Renal pelvis (tissue), 1 donor: ENCODE measurements at regions not wholly inside any gene's neighbourhood (a gene's known extent, or its start where the extent isn't known, plus 50 kb on each side); places are given as distances from the start of the nearest gene placed in this dataset.
"Not testable (repeated sequence)": the region's sequence is repeated elsewhere in the genome, so short reads cannot be mapped to it uniquely, and the experiment has no call there.

Experiments used
- DNase-seq: peaks from one replicate; pipeline ENCODE4 v3.0.0-alpha.2; 2013

DNA sequence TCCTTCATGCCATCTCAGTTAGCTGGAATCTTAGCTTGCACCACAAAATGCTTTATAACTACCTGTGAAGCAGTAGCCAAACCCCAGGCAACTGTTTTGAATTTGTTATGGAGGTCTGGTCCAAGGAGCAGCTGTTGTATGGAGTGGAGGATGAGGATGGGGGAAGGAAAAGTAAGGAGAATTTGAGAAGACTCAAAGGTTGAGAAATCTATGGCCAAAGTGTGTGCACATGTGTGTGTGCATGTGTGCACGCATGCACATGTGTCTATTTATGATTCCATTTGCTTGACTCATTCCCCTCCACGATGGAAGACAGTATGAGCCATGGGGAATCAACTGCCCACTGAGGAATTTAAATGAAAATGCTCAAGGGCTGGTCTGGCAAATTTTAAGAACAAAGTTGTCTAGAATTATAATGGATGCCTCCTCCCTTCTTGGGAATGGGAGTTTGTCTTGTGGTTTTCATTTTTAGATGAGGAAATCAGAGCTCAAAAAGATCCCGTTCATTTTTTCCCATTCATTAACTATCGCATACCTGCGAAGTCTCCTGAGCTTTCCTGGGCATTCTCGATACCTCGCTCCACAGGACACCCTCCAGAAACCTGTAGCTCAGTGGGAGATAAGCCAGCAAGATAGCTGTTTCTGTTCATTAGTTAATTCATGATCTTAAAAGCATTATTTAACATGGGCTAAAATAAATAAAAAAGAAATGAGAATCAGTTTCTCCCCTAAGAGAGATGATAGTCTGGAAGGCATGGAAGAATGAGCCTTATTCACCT, 152.3 kb upstream of the NEDD9 start:
- no peak for DNase-seq

DNA sequence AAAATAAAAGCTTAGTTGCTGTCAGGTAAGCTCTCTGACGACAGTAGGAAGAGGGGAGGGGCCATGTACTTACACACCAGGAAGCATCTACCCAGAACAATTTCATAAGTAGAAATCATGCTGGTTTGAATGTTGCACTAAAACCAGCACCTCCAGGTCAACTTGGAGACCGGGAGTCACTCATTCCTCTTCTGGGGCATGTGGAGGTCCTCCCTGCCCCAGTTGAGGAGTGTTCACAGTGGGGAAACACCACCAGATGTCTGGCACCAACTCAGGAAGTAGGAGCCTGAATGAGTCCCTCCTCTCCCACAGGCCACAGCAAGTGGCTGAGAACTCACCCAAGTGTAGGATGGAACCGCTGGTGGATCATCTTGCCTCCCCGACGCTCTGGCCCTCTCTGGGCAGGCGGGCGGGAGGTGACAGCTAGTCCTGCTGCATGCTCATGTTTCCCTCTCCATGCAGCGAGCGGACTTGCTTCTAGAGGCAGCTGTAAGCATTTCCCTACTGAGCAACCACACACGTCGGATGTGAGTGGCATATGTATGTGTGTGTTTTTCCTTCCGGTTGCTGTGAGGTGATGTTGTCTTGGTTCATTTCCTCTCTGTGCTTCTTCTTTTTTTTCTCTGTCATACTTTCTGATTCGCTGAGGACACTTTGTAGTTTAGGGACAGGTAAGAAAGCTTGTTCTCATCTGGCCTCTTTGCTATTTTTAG, 149.5 kb upstream of the NEDD9 start:
- DNase-seq = no peak

DNA sequence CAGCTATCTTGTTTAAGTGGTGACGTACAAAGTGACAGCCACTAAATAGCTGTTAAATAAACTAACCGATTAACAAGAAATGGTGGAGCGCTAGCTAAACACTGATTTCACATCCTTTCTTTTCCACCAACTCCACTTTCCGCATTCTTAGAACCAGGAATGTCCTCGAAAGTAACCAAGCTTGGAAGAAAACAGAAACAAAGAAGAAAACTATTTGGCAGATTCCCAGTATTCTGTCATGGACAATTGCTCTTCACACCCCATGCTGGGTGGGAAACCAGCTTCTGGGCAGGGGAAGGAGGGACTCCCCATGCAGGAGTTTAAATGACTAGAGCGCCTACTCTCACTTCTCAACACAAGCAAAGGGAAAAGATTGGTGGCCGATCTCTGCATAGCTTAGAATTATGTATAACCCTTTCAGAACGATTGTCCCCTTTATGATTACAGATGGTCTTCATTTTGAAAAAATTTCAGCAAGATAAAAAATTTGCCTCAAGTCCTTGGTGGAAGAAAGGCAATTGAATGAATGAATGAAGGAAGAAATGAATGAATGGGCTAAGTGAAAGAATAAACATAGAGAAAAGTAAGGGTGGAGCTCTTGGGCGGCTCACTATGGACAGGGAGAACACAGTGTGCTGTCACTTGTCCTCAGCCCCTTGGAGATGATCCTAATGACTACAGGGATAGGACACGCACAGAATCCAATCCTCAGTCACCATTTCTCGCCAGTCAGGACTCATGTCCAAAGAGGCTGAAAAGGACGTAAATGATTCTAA, 148.7 kb upstream of the NEDD9 start:
- DNase-seq = no peak

DNA sequence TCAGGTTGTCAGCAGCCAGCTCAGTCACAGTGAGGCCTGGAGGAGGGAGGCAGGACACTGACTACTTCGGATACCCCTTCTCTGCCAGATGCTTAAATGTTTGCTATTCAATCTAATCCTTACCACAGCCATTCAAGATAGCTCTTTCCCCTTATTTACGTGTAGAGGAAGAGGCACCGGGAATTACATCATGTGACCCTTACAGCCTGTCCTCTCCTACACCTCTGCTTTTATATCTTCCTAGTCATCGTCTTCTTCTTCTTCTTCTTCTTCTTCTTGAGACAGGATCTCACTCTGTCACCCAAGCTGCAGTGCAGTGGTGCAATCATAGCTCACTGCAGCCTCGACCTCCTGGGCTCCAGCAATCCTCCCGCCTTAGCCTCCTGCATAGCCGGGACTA, 148.1 kb upstream of the NEDD9 start:
- no peak for DNase-seq

DNA sequence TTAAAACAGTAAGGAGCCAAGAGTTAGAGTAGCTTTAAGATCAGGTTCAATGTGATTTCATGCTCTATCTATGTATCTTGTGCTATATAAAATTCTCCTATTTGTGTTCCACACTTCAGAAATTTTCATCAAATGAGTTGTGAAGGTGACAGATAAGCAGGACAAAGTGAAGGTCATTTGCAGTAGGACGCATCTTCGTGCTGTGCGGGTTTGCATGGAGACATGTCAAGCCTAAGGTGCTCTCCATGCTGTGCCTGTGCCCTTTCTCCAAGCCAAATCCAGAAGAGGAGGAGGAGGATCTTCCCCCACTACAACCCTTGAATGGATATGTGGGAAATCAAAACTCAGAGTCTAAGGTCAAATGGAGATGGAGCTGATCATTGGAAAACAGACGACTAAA, 147.3 kb upstream of the NEDD9 start:
- DNase-seq = no peak

DNA sequence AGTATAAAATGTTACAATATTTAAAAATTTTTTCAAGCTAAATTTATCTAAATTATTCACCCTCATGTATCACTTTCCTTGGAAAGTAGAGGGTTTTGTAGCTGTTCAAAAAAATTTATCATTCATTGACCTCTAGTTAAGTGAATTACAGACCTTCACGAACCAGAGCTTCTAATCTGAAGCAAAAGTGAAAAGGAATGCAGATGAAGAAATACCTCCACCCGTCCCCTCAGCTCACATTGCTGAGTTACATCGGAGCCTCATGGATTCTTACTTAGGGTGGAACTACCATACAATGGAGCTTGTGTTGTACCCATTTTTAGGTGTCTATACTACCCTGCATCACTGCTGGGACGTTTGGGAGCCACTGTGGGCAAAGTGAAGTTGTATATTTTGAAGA, 146.2 kb upstream of the NEDD9 start:
- no peak for DNase-seq

DNA sequence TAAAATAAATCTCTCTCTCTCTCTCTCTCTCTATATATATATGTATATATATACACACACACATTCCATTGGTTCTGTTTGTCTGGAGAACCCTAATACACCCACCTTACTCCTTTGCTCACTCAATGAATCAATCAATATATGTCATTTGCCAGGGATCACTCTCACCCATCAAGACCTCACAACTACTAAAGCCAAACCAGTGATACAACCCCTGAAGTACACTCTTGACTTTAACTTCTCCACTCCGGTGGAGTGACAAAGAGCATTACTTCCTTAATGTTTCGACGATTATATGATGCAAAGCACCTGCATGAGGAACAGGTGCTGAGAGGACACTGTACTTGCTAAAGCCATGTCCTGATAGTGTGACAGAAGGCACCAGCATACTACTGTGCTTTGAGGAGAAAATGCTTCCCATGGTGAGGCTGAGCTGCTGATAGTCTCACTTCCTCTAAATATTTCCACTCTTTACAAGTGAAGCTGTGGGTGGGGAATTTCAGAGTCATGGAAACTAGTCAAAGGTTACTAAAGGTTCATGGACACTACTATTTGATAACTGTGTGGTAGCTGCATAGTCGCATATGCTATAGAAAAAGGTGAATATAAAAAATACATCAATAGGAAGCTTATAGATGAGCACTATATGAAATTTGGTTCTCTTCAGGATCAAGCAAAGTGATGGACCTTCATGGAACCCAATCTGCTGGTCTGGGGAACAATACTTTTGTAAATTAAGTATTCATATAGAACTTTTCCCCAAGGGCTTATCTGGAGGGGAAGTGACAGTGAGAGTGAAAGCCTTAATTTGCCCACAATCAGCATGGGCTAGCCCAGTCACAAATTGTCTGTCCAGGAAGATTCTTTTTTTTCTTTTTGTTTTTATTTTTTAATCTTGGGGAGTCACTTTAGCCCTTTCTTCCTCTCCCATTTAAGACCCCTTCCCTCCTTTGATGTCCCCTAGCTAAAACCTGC, 141.9 kb upstream of the NEDD9 start:
- no peak for DNase-seq

DNA sequence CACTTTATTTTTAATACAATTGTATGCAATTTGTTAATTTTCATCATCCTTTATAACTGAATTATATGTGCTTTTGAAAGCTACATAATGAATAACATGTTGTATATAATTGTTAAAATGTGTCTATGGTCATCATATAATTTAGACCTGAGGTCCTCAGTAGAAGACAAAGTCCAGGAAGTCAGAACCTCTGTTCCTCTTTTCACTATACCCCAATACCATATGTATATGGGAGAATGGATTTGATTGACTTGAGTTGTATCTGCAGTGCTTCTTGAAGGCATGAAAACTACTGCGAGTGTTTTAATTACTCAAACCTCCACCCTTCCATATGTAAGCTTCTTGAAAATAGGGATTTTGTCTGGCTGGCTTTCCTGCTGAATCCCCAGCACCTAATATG, 140.7 kb upstream of the NEDD9 start:
- no peak for DNase-seq

DNA sequence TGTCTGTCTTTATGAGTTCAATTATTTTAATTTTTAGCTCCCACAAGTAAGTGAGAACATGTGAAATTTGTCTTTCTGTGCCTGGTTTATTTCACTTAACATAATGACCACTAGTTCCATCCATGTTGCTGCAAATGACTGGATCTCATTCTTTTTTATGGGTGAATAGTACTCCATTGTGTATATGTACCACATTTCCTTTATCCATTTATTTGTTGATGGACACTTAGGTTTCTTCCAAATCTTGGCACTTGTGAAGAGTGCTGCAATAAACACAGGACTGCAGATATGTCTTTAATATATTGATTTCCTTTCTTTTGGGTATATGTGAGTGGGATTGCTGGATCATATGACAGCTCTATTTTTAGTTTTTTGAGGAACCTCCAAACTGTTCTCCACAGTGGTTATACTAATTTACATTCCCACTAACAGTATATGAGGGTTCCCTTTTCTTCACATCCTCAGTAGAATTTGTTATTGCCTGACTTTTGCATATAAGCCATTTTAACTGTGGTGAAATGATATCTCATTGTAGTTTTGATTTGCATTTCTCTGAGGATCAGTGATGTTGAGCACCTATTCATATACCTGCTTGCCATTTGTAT, 139.8 kb upstream of the NEDD9 start:
- not testable (repeated sequence) for DNase-seq

DNA sequence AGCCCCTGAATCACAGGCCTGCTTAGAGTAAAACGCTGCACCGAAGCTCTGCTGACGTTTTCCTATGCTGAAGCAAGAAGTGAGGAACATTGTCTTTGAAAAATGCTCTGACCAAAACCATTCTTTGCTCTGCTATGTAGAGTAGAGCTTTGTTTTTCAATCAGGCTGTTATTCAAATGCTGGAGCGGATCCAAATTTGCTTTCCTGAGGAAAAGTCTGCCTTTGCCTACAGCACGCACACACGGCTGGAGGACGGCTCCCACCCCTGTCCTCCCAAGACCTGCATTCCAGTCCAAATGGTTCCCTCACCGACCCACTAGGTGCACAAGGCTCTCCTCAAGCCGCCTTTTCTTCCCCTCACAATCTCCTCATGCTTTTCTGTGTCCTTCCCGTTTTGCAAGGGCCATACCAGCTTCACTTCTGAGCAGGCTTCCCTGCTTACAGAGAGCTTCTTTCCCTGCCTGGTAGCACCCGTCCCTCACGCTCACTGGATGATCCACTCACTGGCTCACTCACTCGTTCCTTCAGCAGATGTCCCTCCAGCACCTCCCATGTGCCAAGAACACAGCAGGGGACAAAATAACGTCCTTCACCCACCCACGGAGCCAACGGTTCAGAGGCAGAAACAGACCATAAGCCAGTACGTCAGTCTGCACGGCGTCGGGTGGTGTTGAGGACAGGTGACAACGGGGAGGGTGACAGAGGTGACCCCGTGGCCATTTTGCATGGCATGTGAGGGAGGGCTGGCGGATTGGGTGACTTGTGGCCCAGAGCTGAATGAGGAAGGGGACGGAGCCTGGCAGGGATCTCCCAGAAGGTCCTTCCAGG, 137.9 kb upstream of the NEDD9 start:
- no peak for DNase-seq

DNA sequence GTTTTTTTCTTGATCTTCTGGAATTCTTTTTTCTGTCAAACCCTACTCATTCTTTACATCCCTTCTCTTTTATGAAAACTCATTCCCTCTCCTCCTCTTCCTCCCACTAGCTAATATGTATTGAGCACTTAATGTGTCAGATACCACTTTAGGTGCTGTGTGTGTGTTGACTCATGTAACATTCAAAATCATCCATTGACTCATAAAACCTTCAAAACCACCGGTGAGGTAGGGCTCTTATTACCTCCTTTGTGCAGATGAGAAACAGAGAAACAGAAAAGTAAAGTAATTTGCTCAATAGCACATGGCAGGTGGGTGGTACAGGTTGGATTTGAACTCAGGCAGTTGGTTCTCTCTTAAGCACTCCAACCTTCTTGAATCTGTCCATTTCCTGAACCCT, 136.3 kb upstream of the NEDD9 start:
- no peak for DNase-seq

DNA sequence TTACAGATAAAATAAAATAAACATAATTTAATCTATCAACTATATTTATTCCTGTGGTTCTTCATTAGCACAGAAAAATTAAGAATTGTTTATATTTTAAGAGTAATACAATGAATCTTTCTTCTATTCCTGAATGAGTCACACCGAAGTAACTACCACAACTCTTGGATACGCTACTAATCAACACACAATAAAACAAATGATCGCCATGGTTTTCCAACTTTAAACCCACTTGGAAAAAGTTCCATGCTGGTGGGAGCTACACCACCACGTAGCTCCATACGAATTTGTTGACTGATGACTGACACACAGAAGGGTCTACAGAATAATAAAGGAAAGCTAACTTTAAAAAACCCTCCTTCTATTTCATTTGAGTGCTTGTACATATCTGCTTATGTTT, 135.8 kb upstream of the NEDD9 start:
- no peak for DNase-seq

DNA sequence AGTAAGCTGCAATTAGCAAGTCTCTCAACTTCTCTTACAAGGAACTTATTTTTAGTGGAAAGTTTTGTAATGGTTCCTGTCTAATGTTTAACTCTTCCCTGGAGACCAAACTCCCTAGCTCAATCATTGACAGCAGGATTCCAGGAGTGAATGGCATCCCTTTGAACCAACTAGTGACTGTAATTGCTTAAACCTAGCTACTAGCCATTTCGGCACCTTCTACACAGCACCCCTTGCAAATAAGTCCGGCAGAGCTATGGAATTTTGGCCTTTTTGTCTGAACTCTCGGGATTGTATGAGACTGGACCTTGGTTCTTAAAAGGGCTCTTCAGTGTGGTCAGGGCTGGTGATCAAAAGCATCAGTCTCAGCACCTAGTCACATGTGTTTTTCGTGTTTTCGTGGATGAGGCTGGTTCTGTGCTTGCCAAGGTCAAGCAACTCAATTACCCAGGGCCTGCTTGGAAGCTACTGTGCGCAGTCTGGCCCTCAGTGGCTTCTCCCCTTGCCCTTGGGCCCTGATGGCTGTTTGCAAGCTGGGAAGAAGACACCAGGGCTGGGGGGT, 135.3 kb upstream of the NEDD9 start:
- DNase-seq = peak; percentile 82

DNA sequence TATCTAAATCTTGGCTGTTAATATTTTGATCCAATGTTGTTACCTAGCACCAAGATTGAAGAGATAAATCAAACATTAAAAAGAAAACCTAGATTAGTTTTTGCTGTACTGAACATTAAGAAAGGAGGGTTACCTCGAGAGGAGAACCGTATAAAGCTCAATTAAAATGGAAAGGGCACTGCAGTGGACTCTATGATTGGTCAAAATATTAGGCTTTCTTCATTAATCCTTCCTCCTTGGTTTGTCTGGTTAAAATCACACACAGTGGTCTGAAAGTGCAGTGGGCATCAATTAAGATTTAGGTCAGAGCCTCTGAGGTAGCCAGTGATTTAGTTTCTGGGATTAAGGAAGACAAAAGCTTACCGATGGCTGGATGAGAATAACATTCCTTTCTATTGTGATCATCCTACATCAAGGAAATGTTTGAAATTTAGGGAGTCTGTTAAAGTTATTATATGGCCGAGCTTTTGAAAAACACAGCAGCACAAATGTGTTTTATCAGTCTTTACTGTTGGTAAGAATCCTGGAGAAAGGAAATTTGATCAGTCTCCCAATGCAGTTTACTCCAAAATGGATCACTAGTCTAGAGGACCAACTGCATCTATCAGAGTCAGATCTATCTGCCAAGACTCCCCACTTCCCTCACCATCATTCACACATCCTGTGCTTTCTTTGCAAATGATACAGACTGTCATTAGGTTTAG, 134.6 kb upstream of the NEDD9 start:
- DNase-seq = no peak

DNA sequence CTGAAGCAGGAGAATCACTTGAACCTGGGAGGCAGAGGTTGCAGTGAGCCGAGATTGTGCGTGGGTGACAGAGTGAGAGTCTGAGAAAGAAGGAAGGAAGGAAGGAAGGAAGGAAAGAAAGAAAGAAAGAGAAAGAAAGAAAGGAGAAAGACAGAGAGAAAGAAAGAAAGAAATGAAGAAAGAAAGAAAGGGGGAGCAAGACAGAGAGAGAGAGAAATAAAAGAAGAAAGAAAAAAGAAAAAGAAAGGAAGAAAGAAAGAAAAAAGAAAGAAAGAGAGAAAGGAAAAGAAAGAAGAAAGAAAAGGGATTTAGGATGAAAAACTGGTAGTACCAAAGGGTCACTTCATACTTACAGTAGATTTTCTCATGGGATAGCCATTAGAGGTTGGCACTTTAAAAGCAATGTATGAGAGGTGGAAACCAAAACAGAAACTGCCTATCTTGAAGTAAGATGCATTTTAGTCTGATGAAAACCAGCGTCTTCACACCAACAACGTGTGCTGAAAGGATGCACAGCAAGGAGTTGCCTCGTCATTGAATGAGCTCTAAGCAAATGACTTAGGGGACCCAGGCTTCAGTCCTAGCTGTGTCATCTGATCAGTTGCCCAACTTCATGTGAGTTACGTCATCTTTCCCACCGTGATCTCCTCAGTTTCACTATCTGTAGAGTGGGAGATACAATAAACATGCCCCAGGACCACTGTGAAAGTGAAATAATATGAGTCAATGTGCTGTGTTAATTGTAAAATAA, 133.9 kb upstream of the NEDD9 start:
- DNase-seq = no peak

DNA sequence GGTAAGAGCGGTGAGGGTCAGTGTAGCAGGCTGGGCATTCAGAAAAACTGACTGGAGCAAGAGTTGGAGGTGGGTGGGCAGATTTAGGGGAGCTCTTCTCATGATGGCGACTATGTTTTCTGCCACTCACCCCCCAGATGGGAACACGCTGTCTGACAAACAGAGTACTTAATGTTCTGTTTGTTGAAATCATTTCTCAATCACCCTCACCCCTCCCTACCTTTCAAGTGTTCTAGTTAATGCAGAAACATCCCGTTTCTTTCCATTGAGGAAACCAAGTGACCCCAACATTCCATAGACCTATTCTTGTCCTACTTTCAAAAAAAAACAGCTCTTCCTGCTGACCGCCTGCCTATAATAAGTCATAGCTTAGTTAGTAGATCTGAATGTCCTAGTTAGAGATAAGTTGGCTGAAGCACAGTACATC, 132.5 kb upstream of the NEDD9 start:
- no peak for DNase-seq

DNA sequence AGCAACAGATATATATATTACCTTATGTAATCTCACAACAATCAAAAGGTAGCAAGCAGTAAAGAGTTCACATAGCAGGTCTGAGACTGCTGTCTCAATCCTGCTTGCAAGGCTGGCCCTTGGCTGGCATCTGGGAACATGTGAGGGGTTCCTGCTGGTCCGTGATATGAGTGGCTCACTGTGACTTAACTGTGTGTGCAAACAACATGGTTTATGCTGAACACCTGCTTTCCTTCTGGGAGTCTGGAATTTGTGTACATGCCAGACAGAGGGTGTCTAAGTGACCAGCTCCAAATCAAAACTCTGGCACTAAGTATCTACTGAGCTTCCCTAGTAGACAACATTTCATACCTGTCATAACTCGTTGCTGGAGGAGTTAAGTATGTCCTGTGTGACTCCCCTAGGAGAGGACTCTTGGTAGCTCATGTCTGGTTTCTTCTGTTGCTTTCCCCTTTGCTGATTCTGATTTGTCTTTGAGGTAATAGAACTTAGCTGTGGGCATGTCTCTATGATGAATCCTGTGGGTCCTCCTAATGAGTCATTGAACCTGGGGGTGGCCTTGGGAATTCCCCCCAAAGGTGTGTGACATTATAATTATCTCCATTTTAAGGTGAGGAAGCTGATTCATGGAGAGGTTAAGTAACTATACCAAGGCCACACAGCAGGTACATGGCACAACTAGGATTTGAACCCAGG, 131.6 kb upstream of the NEDD9 start:
- no peak for DNase-seq

DNA sequence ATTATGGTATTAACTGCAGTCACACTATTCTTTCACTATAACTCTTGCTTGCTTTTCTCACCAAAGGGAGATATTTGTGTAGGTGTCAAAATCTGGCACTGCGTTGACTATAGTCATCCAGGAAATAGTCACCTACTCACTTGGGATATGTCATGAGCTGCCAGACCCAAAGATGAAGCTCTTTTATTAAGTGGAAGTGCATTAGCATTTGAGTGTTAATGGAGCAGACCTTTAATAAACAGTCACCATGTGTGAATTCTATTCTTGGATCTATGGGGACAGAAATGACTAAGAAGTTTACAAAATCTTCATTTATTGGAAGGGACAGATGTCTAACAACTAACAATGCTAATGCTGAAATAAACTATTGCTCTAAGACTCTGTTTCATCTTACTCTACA, 130.1 kb upstream of the NEDD9 start:
- no peak for DNase-seq
